Psoas muscle (tissue), 7 donors: ENCODE measurements at regions not wholly inside any gene's neighbourhood (a gene's known extent, or its start where the extent isn't known, plus 50 kb on each side); places are given as distances from the start of the nearest gene placed in this dataset.

Experiments
- ATAC-seq, 4 donors: fragments of 200-7000 bp; cut with Tn5 transposase; one replicate each; pipeline ENCODE4 v1.9.1; 2020; ENCODE audit warnings: moderate library complexity in 3 of 4, mild to moderate bottlenecking in 2 of 4
- DNase-seq, 2 donors: peaks; one replicate each; pipeline ENCODE4 v3.0.0-alpha.2; 2020
- H3K27ac ChIP-seq: fragments of 200-600 bp; one replicate; pipeline ENCODE4 v1.8.0; 2022
- H3K27me3 ChIP-seq, 3 donors: fragments of 200-600 bp in 1 of 3; one replicate each; pipeline versions ENCODE4 v1.6.1 to v1.8.0; 2013 to 2022; ENCODE audit warnings: low read length in 2 of 3, mild to moderate bottlenecking in 2 of 3, moderate library complexity in 1 of 3; ENCODE audit not compliant: insufficient read depth in 3 of 3
- H3K36me3 ChIP-seq, 2 donors: fragments of 200-600 bp in 1 of 2; one replicate each; pipeline versions ENCODE4 v1.6.1 to v1.8.0; 2013 to 2022; ENCODE audit warnings: low read depth in 1 of 2, mild to moderate bottlenecking in 1 of 2, moderate library complexity in 1 of 2; ENCODE audit not compliant: insufficient read depth in 1 of 2
- H3K4me1 ChIP-seq: fragments of 200-600 bp; one replicate; pipeline ENCODE4 v1.8.0; 2022
- H3K4me3 ChIP-seq: fragments of 200-600 bp; one replicate; pipeline ENCODE4 v1.8.0; 2022; ENCODE audit warnings: mild to moderate bottlenecking
- H3K9me3 ChIP-seq: fragments of 200-600 bp; one replicate; pipeline ENCODE4 v1.8.0; 2022
- WGBS, 3 donors: extraction: QIAGEN DNeasy Blood & Tissue Kit; methylation state at CpG; one replicate each; pipeline versions ENCODE4 v1.1.6 to v1.1.7; 2013; 5-methylcytosine and 5-hydroxymethylcytosine counted together
- intact Hi-C, 2 donors: fragments of 100-400 bp; cut with DNase I; formaldehyde crosslinking; loops; one replicate each; pipeline versions ENCODE4 v1.11.0 to v1.14.2; 2022
- TF ChIP-seq, protein P1 (sequence below): fragments of 200-600 bp; IDR thresholded peaks from one replicate; pipeline ENCODE4 v1.8.0; 2022; ENCODE audit warnings: antibody characterized with exemption
- donor health status: healthy with polysubstance abuse.
- donor health status: DM: no; HTN: no; CAD: no; lungs with moderate emphysema.
- donor health status: Bipolar disorder and iron deficiency.
- donor health status: healthy.
- donor health status: DM: yes; HTN: yes; CAD: no.
- donor health status: DM: no; HTN: no; CAD: no.
- donor health status: DM: yes; HTN: yes; CAD: no.

DNA sequence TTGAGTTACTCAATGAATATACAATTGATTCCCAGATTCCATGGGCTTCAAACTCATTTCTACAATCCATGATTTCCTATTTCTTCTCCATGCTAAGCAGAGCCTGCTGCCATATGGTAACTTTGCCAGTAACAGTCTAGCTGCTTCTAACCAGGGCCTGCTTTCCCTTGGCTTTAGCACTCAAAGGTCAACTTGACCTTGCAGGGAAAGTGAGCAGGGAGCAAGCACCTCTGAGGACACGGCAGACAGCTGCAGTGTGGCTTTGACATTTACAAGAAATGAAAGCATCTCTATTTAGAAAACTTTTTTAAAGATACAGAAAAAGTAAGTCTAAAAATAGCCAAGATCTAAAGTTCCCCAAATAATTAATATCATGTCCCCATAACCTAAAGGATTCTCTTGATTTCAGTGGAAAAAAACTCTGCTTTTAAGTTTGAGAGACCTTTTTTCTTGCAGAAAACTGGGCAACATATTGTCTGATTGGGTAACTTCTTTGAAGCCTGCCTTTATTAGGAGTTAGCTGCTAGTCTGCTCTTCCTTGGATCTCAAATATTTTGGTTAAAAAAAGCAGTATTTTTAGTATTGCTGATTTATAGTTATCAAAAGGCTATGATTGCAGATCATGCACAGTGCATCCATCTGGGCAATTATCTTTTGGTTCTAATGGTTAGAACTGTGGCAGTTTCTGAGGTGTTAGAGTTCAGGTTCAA lies 257.9 kb downstream of the AHR start:
- Histone ChIP-seq H3K9me3 (no peaks in the 10 kb centered on the region), H3K36me3 (no peaks in the 10 kb centered on the region), H3K27me3 (no peaks in the 10 kb centered on the region), H3K4me1 (no peaks in the 10 kb centered on the region), H3K4me3 (no peak overlapping the region), H3K27ac (no peak overlapping the region)
- ATAC-seq (peak in 2 of 4 donors; percentile 42 to 50), DNase-seq (no peak)
- intact Hi-C loops, result no loop called here
- TF ChIP-seq, protein P1, sequence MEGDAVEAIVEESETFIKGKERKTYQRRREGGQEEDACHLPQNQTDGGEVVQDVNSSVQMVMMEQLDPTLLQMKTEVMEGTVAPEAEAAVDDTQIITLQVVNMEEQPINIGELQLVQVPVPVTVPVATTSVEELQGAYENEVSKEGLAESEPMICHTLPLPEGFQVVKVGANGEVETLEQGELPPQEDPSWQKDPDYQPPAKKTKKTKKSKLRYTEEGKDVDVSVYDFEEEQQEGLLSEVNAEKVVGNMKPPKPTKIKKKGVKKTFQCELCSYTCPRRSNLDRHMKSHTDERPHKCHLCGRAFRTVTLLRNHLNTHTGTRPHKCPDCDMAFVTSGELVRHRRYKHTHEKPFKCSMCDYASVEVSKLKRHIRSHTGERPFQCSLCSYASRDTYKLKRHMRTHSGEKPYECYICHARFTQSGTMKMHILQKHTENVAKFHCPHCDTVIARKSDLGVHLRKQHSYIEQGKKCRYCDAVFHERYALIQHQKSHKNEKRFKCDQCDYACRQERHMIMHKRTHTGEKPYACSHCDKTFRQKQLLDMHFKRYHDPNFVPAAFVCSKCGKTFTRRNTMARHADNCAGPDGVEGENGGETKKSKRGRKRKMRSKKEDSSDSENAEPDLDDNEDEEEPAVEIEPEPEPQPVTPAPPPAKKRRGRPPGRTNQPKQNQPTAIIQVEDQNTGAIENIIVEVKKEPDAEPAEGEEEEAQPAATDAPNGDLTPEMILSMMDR, result no peak
- WGBS, 3 donors, result 13 to 42% (median 31%) methylated on average over 1 of the region's 1 CpG

DNA sequence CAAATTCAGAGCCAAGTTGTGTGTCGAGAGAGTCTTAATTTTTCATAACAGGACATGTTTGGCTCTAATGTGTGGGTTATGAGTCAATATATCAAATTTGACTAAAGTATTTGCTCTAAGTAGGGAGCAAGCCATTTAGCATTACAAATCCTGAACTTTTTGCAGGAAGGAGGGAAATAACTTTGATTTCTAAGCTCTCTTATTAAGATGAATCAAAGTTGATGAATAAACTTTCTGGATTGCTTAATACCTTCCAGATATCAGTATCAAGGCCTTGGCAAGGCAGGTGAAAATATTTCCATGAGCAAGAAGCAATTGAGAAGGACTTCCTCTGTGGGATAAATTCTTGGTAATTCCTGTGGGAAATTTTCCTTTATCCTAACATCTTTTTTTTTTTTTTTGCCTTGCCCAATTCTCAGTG lies 258.8 kb downstream of the AHR start:
- Histone ChIP-seq H3K9me3 (no peaks in the 10 kb centered on the region), H3K4me1 (no peaks in the 10 kb centered on the region), H3K36me3 (no peaks in the 10 kb centered on the region), H3K27ac (no peak overlapping the region), H3K27me3 (no peaks in the 10 kb centered on the region), H3K4me3 (no peak overlapping the region)
- no peak for DNase-seq
- peak in 1 of 4 donors; percentile 63 for ATAC-seq
- 50 to 81% (median 51%) methylated on average over 1 of the region's 1 CpG for whole genome bisulfite sequencing, 3 donors
- intact Hi-C loops, result no loop called here
- TF ChIP-seq, protein P1, result no peak

DNA sequence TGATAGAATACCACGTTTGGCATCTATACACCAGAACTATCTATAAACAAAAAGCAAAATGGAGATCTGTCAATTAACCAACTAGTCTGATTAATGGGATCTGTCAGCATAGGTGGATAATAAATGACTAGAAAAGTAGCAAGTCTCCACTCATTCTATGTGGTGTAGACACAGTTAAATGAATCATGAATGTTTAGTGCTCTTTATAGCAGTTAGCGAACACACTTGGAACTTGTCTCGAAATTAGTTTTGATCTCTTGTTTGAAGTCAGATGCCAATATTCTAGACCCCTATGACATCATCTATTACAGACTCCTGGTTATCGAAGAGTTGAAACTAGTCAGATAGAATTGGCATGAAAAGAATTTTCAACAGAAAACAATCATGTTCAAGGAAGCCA lies 259.7 kb downstream of the AHR start:
- H3K4me3 ChIP-seq, result no peak overlapping the region
- H3K36me3 ChIP-seq, result no peaks in the 10 kb centered on the region
- intact Hi-C loops, result no loop called here
- no peak for DNase-seq
- TF ChIP-seq, protein P1, result no peak
- no peaks in the 10 kb centered on the region for H3K27me3 ChIP-seq
- H3K4me1 ChIP-seq, result no peaks in the 10 kb centered on the region
- WGBS, 3 donors, result 62 to 74% (median 68%) methylated on average over 4 of the region's 4 CpGs
- no peak for ATAC-seq
- H3K9me3 ChIP-seq, result no peaks in the 10 kb centered on the region
- no peak overlapping the region for H3K27ac ChIP-seq

DNA sequence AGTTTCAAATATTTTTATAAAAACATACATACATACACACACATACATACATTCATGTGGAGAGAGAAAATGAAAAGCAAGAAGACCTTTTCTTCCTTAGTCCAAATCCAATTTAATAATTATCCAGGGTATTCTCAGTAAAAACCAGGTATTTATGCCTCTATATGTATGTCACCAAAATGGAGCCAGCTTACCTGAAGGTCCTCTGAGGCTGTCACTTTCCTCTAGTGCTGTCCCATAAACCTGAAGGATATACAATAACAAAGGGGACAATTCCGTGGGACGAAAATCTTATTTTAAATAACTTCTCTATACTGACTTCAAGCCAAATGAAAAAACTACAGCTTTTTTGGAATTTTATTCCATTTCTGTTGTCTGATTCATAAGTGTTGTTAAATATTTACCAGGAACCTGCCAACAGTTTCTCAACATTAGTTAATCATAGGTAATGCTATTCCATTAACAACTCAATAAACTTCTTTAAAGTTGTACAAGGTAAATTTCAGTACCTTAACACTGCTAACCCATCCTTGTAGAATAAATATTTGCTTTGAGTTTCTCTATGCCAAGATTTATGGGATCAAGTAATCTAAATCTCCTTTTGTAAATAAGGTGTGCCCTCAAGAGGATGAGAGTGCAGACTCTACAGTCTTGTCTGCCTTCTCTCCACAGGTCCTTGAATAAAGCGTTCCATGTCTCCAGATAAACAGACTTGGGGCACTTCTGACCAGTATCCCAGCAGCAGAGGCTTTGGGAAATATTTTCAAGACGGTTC lies 260.3 kb downstream of the AHR start:
- TF ChIP-seq, protein P1, result no peak
- Histone ChIP-seq H3K27me3 (no peaks in the 10 kb centered on the region), H3K36me3 (no peaks in the 10 kb centered on the region), H3K27ac (no peak overlapping the region), H3K4me1 (no peaks in the 10 kb centered on the region), H3K4me3 (no peak overlapping the region), H3K9me3 (no peaks in the 10 kb centered on the region)
- intact Hi-C loops, result no loop called here
- 79 to 82% (median 80%) methylated on average over 4 of the region's 4 CpGs for WGBS, 3 donors
- no peak for ATAC-seq
- DNase-seq, result no peak
